Kidney (tissue), 13 donors: ENCODE measurements at regions not wholly inside any gene's neighbourhood (a gene's known extent, or its start where the extent isn't known, plus 50 kb on each side); places are given as distances from the start of the nearest gene placed in this dataset.
A peak's percentile ranks its signal among the peaks of the same experiment; 100 is the strongest.

Experiments used
- DNase-seq, 5 donors: peaks; one replicate each; pipeline ENCODE4 v3.0.0-alpha.2; 2013 to 2020
- FAIRE-seq: peaks from 2 replicates; lab custom pipeline; 2012; peaks lifted over from hg19 to GRCh38; lab: Jason Lieb, UNC
- H3K27ac ChIP-seq, 2 donors: one replicate each; pipeline ENCODE4 v1.7.0; 2013; ENCODE audit warnings: low read depth in 2 of 2, low read length in 2 of 2, inconsistent platforms in 1 of 2
- H3K27me3 ChIP-seq: one replicate; pipeline ENCODE4 v1.7.1; 2013; ENCODE audit warnings: low read length, inconsistent platforms; ENCODE audit not compliant: control insufficient read depth, insufficient read depth
- H3K36me3 ChIP-seq, 3 donors: one replicate each; pipeline versions ENCODE4 v1.7.0 to v1.7.1; 2013; ENCODE audit warnings: low read length in 3 of 3, control low read depth in 1 of 3, inconsistent platforms in 1 of 3; ENCODE audit not compliant: insufficient read depth in 3 of 3, control insufficient read depth in 2 of 3
- H3K4me1 ChIP-seq, 3 donors: one replicate each; pipeline versions ENCODE4 v1.7.0 to v1.7.1; 2013; ENCODE audit warnings: low read length in 3 of 3, inconsistent platforms in 1 of 3, low read depth in 1 of 3; ENCODE audit not compliant: control insufficient read depth in 2 of 3, insufficient read depth in 2 of 3
- H3K4me3 ChIP-seq, 3 donors: one replicate each; pipeline versions ENCODE4 v1.7.0 to v1.8.1; 2013; ENCODE audit warnings: low read length in 3 of 3, control low read depth in 1 of 3, inconsistent platforms in 1 of 3
- H3K9ac ChIP-seq, 3 donors: one replicate each; pipeline versions ENCODE4 v1.7.0 to v1.7.1; 2013; ENCODE audit warnings: low read length in 3 of 3, control low read depth in 1 of 3, inconsistent platforms in 1 of 3
- H3K9me3 ChIP-seq, 3 donors: one replicate each; pipeline versions ENCODE4 v1.7.0 to v1.7.1; 2013; ENCODE audit warnings: low read length in 3 of 3, control low read depth in 1 of 3, inconsistent platforms in 1 of 3; ENCODE audit not compliant: control insufficient read depth in 2 of 3, insufficient read depth in 1 of 3
- CTCF ChIP-seq: IDR thresholded peaks from 3 replicates; pipeline ENCODE4 v1.5.1; 2012; ENCODE audit warnings: mild to moderate bottlenecking, moderate library complexity, borderline replicate concordance; ENCODE audit not compliant: insufficient read depth; ENCODE audit errors: extremely low read depth
- intact Hi-C: fragments of 100-400 bp; cut with DNase I; formaldehyde crosslinking; loops from one replicate; pipeline ENCODE4 v1.11.1; 2022
- donor health status: control.
- donor health status: control.
- donor health status: control.
- donor health status: control.
- donor health status: control.
- donor health status: DM: yes; HTN: yes; CAD: no.
- donor health status: Normal renal cell carcinoma (clear cell type).

DNA sequence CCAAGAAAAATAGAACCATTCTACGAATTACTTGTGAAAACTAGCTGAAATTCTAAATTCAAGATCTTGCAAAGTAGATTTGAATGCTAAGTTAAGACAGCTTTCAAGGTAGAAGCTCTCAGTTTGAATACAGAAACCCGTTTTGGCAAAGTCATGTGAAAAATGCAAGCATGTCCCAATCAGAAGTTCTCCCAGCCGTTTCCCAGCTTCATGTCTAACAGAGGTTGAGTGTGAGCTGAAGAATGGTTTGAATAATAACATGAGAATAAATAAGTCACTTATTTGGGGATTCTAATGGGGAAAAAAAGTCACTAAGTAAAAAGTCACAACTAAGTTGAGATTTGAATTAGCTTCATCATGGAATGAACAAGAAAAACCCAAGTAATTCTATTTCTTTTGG lies 152.5 kb upstream of the MAP3K1 start:
- Histone ChIP-seq H3K27ac (peak overlapping the region; percentile 9 to 22), H3K36me3 (no peaks in the 10 kb centered on the region), H3K4me1 (no peaks in the 10 kb centered on the region), H3K9me3 (no peaks in the 10 kb centered on the region), H3K9ac (no peak overlapping the region), H3K27me3 (no peaks in the 10 kb centered on the region), H3K4me3 (no peak overlapping the region)
- intact Hi-C loops, result no loop called here
- DNase-seq (peak in 2 of 5 donors; percentile 52 to 68), FAIRE-seq (peak; percentile 80)
- TF ChIP-seq CTCF, result no peak

DNA sequence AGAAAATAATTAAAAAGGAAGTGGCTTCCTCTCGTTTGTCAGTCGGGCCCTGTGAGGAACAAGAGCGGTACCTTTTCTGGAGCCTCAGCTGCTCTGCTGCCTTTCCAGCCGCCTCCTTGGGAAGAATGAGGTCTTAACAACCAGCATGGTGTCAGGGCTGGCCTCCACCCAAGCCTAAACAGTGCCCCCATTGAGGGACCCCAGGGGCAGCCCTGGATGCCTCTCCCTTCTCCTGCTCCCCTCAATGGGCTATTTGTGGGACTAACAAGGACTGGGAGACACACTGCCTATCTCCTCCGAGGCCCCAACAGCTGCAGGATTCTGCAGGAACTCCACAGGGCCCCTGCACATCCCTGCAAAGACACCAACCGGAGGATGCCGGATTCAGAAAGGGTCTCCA lies 155.4 kb upstream of the MAP3K1 start:
- FAIRE-seq, result no peak
- Histone ChIP-seq H3K9me3 (no peaks in the 10 kb centered on the region), H3K27me3 (no peaks in the 10 kb centered on the region), H3K9ac (no peak overlapping the region), H3K36me3 (no peaks in the 10 kb centered on the region), H3K4me3 (no peak overlapping the region), H3K27ac (no peak overlapping the region), H3K4me1 (no peaks in the 10 kb centered on the region)
- TF ChIP-seq CTCF, result no peak
- no peak for DNase-seq
- intact Hi-C loops, result no loop called here

DNA sequence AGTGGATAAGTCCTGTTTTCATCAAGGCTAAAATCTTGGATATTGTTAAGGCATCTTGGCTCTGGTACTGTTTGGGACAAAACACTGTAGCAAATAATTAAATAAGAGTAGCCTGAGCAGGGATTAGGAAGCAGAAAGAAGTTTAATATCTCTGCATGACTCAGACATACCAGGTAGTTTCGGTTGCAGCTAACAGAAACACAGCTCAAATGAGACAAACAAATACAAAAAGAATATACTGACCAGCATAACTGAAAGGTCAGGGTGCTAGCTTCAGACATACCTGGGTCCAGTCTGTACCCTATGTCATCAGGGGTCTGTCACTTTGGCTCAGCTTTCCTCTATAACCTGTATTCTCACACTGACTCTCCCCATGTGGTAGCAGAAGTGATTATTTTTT lies 156.4 kb upstream of the MAP3K1 start:
- Histone ChIP-seq H3K27me3 (no peaks in the 10 kb centered on the region), H3K9ac (no peak overlapping the region), H3K36me3 (no peaks in the 10 kb centered on the region), H3K9me3 (no peaks in the 10 kb centered on the region), H3K4me3 (no peak overlapping the region), H3K4me1 (no peaks in the 10 kb centered on the region), H3K27ac (peak overlapping the region in 1 of 2 donors; percentile 25)
- intact Hi-C loops, result no loop called here
- FAIRE-seq (no peak), DNase-seq (no peak)
- TF ChIP-seq CTCF, result no peak
